GM12878 (cell line): ENCODE measurements at regions not wholly inside any gene's neighbourhood (a gene's known extent, or its start where the extent isn't known, plus 50 kb on each side); places are given as distances from the start of the nearest gene placed in this dataset.

Source experiments
- ATF2 ChIP-seq: IDR thresholded peaks from 2 replicates; pipeline ENCODE4 v1.6.1; 2012; ENCODE audit warnings: low read length, inconsistent platforms
- CEBPB ChIP-seq, 2 experiments: fragments of 150-350 bp in 1 of 2; IDR thresholded peaks; 2 replicates each; pipeline ENCODE4 v1.6.1; 2012 to 2014; ENCODE audit warnings: low read depth in 2 of 2, low read length in 2 of 2, borderline replicate concordance in 1 of 2, inconsistent platforms in 1 of 2
- CTCF ChIP-seq, 3 experiments: IDR thresholded peaks in 2 of 3; conservative IDR thresholded peaks in 1 of 3; 2 replicates each; pipeline ENCODE4 v1.5.1; 2011; ENCODE audit warnings: low read depth in 3 of 3, low read length in 3 of 3, mild to moderate bottlenecking in 3 of 3, control low read depth in 2 of 3, moderate library complexity in 2 of 3, inconsistent platforms in 1 of 3, mixed read lengths in 1 of 3; ENCODE audit not compliant: control insufficient read depth in 2 of 3, insufficient read depth in 1 of 3; ENCODE audit errors: extremely low read depth in 1 of 3
- ETV6 ChIP-seq, 2 experiments: fragments of 450-650 bp in 1 of 2; IDR thresholded peaks in 1 of 2; conservative IDR thresholded peaks in 1 of 2; 2 replicates each; pipeline ENCODE4 v1.6.1; 2014; ENCODE audit warnings: antibody characterized with exemption in 1 of 2, borderline replicate concordance in 1 of 2, low read depth in 1 of 2, mild to moderate bottlenecking in 1 of 2, moderate library complexity in 1 of 2
- EZH2 ChIP-seq: IDR thresholded peaks from 2 replicates; pipeline ENCODE4 v1.6.1; 2012; ENCODE audit warnings: low read depth, mild to moderate bottlenecking, control low read depth, inconsistent platforms, low read length, borderline replicate concordance; ENCODE audit not compliant: control insufficient read depth
- FOXK2 ChIP-seq: fragments of 450-650 bp; IDR thresholded peaks from 2 replicates; pipeline ENCODE4 v1.6.1; 2017; ENCODE audit warnings: mild to moderate bottlenecking, moderate library complexity
- POLR2A ChIP-seq: IDR thresholded peaks from 2 replicates; pipeline ENCODE4 v1.6.1; 2011; ENCODE audit warnings: low read depth, mild to moderate bottlenecking, low read length
- POLR2AphosphoS2 ChIP-seq: IDR thresholded peaks from 2 replicates; pipeline ENCODE4 v1.6.1; 2011; ENCODE audit warnings: low read depth, mild to moderate bottlenecking, low read length, improper control_type of control experiment, moderate library complexity
- REST ChIP-seq: IDR thresholded peaks from 2 replicates; pipeline ENCODE4 v1.6.1; 2012; ENCODE audit warnings: mild to moderate bottlenecking, low read depth, low read length
- ZBTB40 ChIP-seq: fragments of 450-650 bp; IDR thresholded peaks from 2 replicates; pipeline ENCODE4 v1.6.1; 2016; ENCODE audit warnings: mild to moderate bottlenecking, moderate library complexity, borderline replicate concordance

GRCh38 chr12:33671676-33672075, 232.1 kb upstream of the SYT10 start:
- no peak for TF ChIP-seq ZBTB40
- no peak for TF ChIP-seq CTCF (IDR thresholded peaks at IDR 0.05 in 2 of 3, conservative IDR thresholded peaks at IDR 0.05 in 1 of 3; ENCODE audit: control insufficient read depth in 2 of 3, extremely low read depth in 1 of 3, insufficient read depth in 1 of 3, low read depth in 3 of 3, low read length in 3 of 3)
- no peak for TF ChIP-seq CEBPB (IDR thresholded peaks at IDR 0.05; ENCODE audit: borderline replicate concordance in 1 of 2, low read depth in 2 of 2, low read length in 2 of 2)
- no peak for TF ChIP-seq ATF2
- TF ChIP-seq REST = no peak
- TF ChIP-seq POLR2AphosphoS2 = no peak
- TF ChIP-seq FOXK2 = no peak
- TF ChIP-seq EZH2 = no peak
- no peak for TF ChIP-seq ETV6 (conservative IDR thresholded peaks at IDR 0.05 in 1 of 2, IDR thresholded peaks at IDR 0.05 in 1 of 2; ENCODE audit: borderline replicate concordance in 1 of 2, low read depth in 1 of 2)
- TF ChIP-seq POLR2A = no peak
